SK-N-SH (cell line): ENCODE measurements at regions not wholly inside any gene's neighbourhood (a gene's known extent, or its start where the extent isn't known, plus 50 kb on each side); places are given as distances from the start of the nearest gene placed in this dataset.

Experiments used
- CTCF ChIA-PET: fragments of 300-600, 350-600 bp; formaldehyde crosslinking; extraction: SDS; loops from one replicate; lab custom pipeline; 2021; lab: Yijun Ruan, JAX
- POLR2A ChIA-PET: fragments of 350-600 bp; sonication (Branson Sonifier 250); formaldehyde crosslinking; extraction: SDS; loops from one replicate; lab custom pipeline; 2020; ENCODE audit warnings: antibody characterized with exemption, inconsistent platforms; lab: Yijun Ruan, JAX
- DNase-seq: peaks from one replicate; pipeline ENCODE4 v3.0.0; 2012
- H2AFZ ChIP-seq: fragments of 200-600 bp; sonication (generic); 2 replicates; pipeline ENCODE4 v1.8.1; 2016; ENCODE audit warnings: antibody characterized with exemption, mild to moderate bottlenecking, low read depth
- H3F3A ChIP-seq: fragments of 200-600 bp; sonication (generic); replicated peaks from 2 replicates; pipeline ENCODE3; 2016; ENCODE audit warnings: antibody characterized with exemption, mild to moderate bottlenecking; ENCODE audit not compliant: insufficient read depth
- H3K27ac ChIP-seq, 2 experiments: fragments of 200-500 bp in 1 of 2; fragments of 200-600 bp in 1 of 2; sonication (Bioruptor generic) in 1 of 2; sonication (generic), shearing (Covaris generic) in 1 of 2; 2 replicates each; pipeline versions ENCODE4 v1.5.1 to v1.6.1; 2014 to 2016; ENCODE audit warnings: low read depth in 2 of 2, inconsistent platforms in 1 of 2, low read length in 1 of 2, mild to moderate bottlenecking in 1 of 2, mixed read lengths in 1 of 2
- H3K27me3 ChIP-seq: fragments of 200-600 bp; sonication (generic), shearing (Covaris generic); 2 replicates; pipeline ENCODE4 v1.6.1; 2016; ENCODE audit warnings: mixed run types; ENCODE audit not compliant: insufficient read depth
- H3K36me3 ChIP-seq, 2 experiments: fragments of 200-500 bp in 1 of 2; fragments of 200-600 bp in 1 of 2; sonication (Bioruptor generic) in 1 of 2; sonication (generic) in 1 of 2; replicated peaks in 1 of 2; 2 replicates each; pipeline versions ENCODE3 to v1.5.1; 2014 to 2016; ENCODE audit warnings: low read length in 1 of 2, mild to moderate bottlenecking in 1 of 2; ENCODE audit not compliant: insufficient read depth in 2 of 2, control insufficient read depth in 1 of 2
- H3K4me1 ChIP-seq, 2 experiments: fragments of 200-500 bp in 1 of 2; fragments of 200-600 bp in 1 of 2; sonication (Bioruptor generic) in 1 of 2; sonication (generic), shearing (Covaris generic) in 1 of 2; 2 replicates each; pipeline versions ENCODE4 v1.5.1 to v1.6.1; 2014 to 2016; ENCODE audit warnings: low read depth in 1 of 2, low read length in 1 of 2, mixed run types in 1 of 2; ENCODE audit not compliant: insufficient read depth in 2 of 2, control insufficient read depth in 1 of 2
- H3K4me2 ChIP-seq: fragments of 200-600 bp; sonication (generic), shearing (Covaris generic); 2 replicates; pipeline ENCODE4 v1.6.1; 2017; ENCODE audit warnings: mixed run types
- H3K4me3 ChIP-seq, 2 experiments: fragments of 200-500 bp in 1 of 2; fragments of 200-600 bp in 1 of 2; sonication (Bioruptor generic) in 1 of 2; sonication (generic), shearing (Covaris generic) in 1 of 2; 2 replicates each; pipeline versions ENCODE4 v1.5.1 to v1.8.1; 2014 to 2016; ENCODE audit warnings: low read depth in 2 of 2, inconsistent platforms in 1 of 2, low read length in 1 of 2, mild to moderate bottlenecking in 1 of 2, mixed read lengths in 1 of 2, moderate library complexity in 1 of 2
- H3K79me2 ChIP-seq: fragments of 200-600 bp; sonication (generic); 2 replicates; pipeline ENCODE4 v1.8.1; 2017; ENCODE audit warnings: mild to moderate bottlenecking; ENCODE audit not compliant: insufficient read depth
- H3K9ac ChIP-seq: fragments of 200-600 bp; sonication (generic); 2 replicates; pipeline ENCODE4 v1.6.1; 2017; ENCODE audit warnings: mixed run types
- H3K9me2 ChIP-seq: fragments of 200-600 bp; sonication (generic); 2 replicates; pipeline ENCODE4 v1.6.1; 2017; ENCODE audit warnings: mixed run types
- H3K9me3 ChIP-seq: fragments of 200-600 bp; sonication (generic); 2 replicates; pipeline ENCODE4 v1.6.1; 2017; ENCODE audit warnings: mixed run types, mild to moderate bottlenecking, moderate library complexity
- H4K20me1 ChIP-seq: fragments of 200-600 bp; sonication (generic); 2 replicates; pipeline ENCODE4 v1.6.1; 2017; ENCODE audit warnings: mild to moderate bottlenecking, mixed run types; ENCODE audit not compliant: insufficient read depth
- ELF1 ChIP-seq: IDR thresholded peaks from 2 replicates; pipeline ENCODE4 v1.4.0; 2012
- FOXJ3 ChIP-seq: sonication (generic); formaldehyde crosslinking; IDR thresholded peaks from 2 replicates; pipeline ENCODE4 v1.5.1; 2020; ENCODE audit warnings: mild to moderate bottlenecking, missing genetic modification reagents
- FOXM1 ChIP-seq: IDR thresholded peaks from 2 replicates; pipeline ENCODE4 v1.4.0; 2012; ENCODE audit warnings: low read depth, mild to moderate bottlenecking
- GABPA ChIP-seq: IDR thresholded peaks from 2 replicates; pipeline ENCODE4 v1.4.0; 2012; ENCODE audit warnings: low read depth, mild to moderate bottlenecking
- MXI1 ChIP-seq: IDR thresholded peaks from 2 replicates; pipeline ENCODE4 v1.6.1; 2012; ENCODE audit warnings: mild to moderate bottlenecking, low read depth, low read length, improper control_type of control experiment
- PBX3 ChIP-seq: IDR thresholded peaks from 2 replicates; pipeline ENCODE4; 2012
- POLR2AphosphoS5 ChIP-seq: IDR thresholded peaks from 2 replicates; pipeline ENCODE4 v1.6.1; 2012; ENCODE audit warnings: low read depth, low read length
- RAD21 ChIP-seq: IDR thresholded peaks from 2 replicates; pipeline ENCODE4 v1.6.1; 2012; ENCODE audit warnings: mild to moderate bottlenecking, low read length
- RCOR1 ChIP-seq: fragments of 150-350 bp; IDR thresholded peaks from 2 replicates; pipeline ENCODE4 v1.6.1; 2017; ENCODE audit warnings: antibody characterized with exemption, low read length
- RXRA ChIP-seq: IDR thresholded peaks from 2 replicates; pipeline ENCODE4 v1.4.0; 2012; ENCODE audit warnings: low read depth, mild to moderate bottlenecking, borderline replicate concordance
- SMC3 ChIP-seq: IDR thresholded peaks from 2 replicates; pipeline ENCODE4 v1.6.1; 2012; ENCODE audit warnings: low read depth, low read length, improper control_type of control experiment
- TAF1 ChIP-seq: IDR thresholded peaks from 2 replicates; pipeline ENCODE4 v1.6.1; 2012; ENCODE audit warnings: low read depth, mild to moderate bottlenecking, low read length, moderate library complexity, borderline replicate concordance
- TCF12 ChIP-seq: IDR thresholded peaks from 2 replicates; pipeline ENCODE4 v1.4.0; 2012
- TEAD4 ChIP-seq: IDR thresholded peaks from 2 replicates; pipeline ENCODE4 v1.4.0; 2012; ENCODE audit warnings: mild to moderate bottlenecking, borderline replicate concordance; ENCODE audit not compliant: insufficient read depth
- USF2 ChIP-seq: fragments of 150-350 bp; IDR thresholded peaks from 2 replicates; pipeline ENCODE4 v1.6.1; 2017; ENCODE audit warnings: antibody characterized with exemption, low read length, low read depth, borderline replicate concordance
- ZBTB33 ChIP-seq: IDR thresholded peaks from 2 replicates; pipeline ENCODE4 v1.4.0; 2012; ENCODE audit warnings: low read depth, borderline replicate concordance
- WGBS: methylation state at CpG from one replicate; pipeline ENCODE4 v1.1.6; 2017; ENCODE audit warnings: low lambda C conversion rate; 5-methylcytosine and 5-hydroxymethylcytosine counted together

- Histone ChIP-seq H3K9me2 (no peaks in the 10 kb centered on the region), H3K9me3 (no peaks in the 10 kb centered on the region), H3K4me1 (no peaks in the 10 kb centered on the region; a peak in 3 of 4 replicates), H3K36me3 (peaks cover 0 to 8% of the 10 kb centered on the region in 2 experiments), H2AFZ (no peak overlapping the region), H3K9ac (no peak overlapping the region)
- no peak for DNase-seq
- WGBS = 82% methylated on average over 3 of the region's 3 CpGs
- POLR2A ChIA-PET = no interaction called here
- TF ChIP-seq SMC3 (no peak), USF2 (no peak), PBX3 (no peak), FOXM1 (no peak), GABPA (no peak), RAD21 (no peak), FOXJ3 (CRISPR knock-in tag) (no peak), ELF1 (no peak), TCF12 (no peak), RXRA (no peak)
- TF ChIP-seq, all 33 proteins: peak for 0
- Histone ChIP-seq H3K79me2 (peaks cover 74% of the 10 kb centered on the region), H3K27ac (no peak overlapping the region), H4K20me1 (peaks cover 35% of the 10 kb centered on the region), H3K4me2 (no peak overlapping the region), H3K4me3 (no peak overlapping the region), H3F3A (no peaks in the 10 kb centered on the region), H3K27me3 (no peaks in the 10 kb centered on the region)
- CTCF ChIA-PET = no interaction called here
These were observed 84.0 kb downstream of the PALM2AKAP2 start for GRCh38 chr9:109863961-109864360.

- Histone ChIP-seq H3K4me3 (no peak overlapping the region), H3K27me3 (no peaks in the 10 kb centered on the region), H3K27ac (no peak overlapping the region)
- POLR2A ChIA-PET = no interaction called here
- TF ChIP-seq POLR2AphosphoS5 (no peak), PBX3 (no peak), MXI1 (no peak), TAF1 (no peak), RCOR1 (no peak), ZBTB33 (no peak), FOXM1 (no peak), TEAD4 (no peak)
- TF ChIP-seq, all 33 proteins: peak for 0
- Histone ChIP-seq H3F3A (no peaks in the 10 kb centered on the region), H3K4me1 (no peaks in the 10 kb centered on the region; a peak in 3 of 4 replicates), H4K20me1 (peaks cover 23% of the 10 kb centered on the region), H3K4me2 (no peak overlapping the region), H3K9me3 (no peaks in the 10 kb centered on the region), H3K36me3 (peaks cover 0 to 12% of the 10 kb centered on the region in 2 experiments), H3K79me2 (peaks cover 72% of the 10 kb centered on the region), H3K9ac (no peak overlapping the region), H2AFZ (no peak overlapping the region), H3K9me2 (no peaks in the 10 kb centered on the region)
- no peak for DNase-seq
- CTCF ChIA-PET = interaction anchor here (1.2 kb wide), 1 partner anchor 36 kb away, joined by 3 read pairs; no protein-coding TSS in a partner anchor
These were observed 85.5 kb downstream of the PALM2AKAP2 start for GRCh38 chr9:109865521-109865920.
